VCaP (cell line): ENCODE measurements at regions not wholly inside any gene's neighbourhood (a gene's known extent, or its start where the extent isn't known, plus 50 kb on each side); places are given as distances from the start of the nearest gene placed in this dataset.

Experiments used
- H3K27ac ChIP-seq: fragments of 450-650 bp; 2 replicates; pipeline ENCODE4 v1.5.1; 2017
- CTCF ChIP-seq: fragments of 450-650 bp; conservative IDR thresholded peaks from 2 replicates; pipeline ENCODE4 v1.5.1; 2017; ENCODE audit warnings: mild to moderate bottlenecking, moderate library complexity

- TF ChIP-seq CTCF: no peak
- no peak overlapping the region for H3K27ac ChIP-seq
Observed at GRCh38 chr4:3712112-3712805, 53.9 kb upstream of the ADRA2C start.

- TF ChIP-seq CTCF: no peak
- H3K27ac ChIP-seq: no peak overlapping the region
Observed at GRCh38 chr4:3711183-3712111, 54.7 kb upstream of the ADRA2C start.

GRCh38 chr4:3710451-3711182, 55.6 kb upstream of the ADRA2C start:
- H3K27ac ChIP-seq: no peak overlapping the region
- no peak for TF ChIP-seq CTCF

- H3K27ac ChIP-seq: no peak overlapping the region
- no peak for TF ChIP-seq CTCF
Observed at GRCh38 chr4:3709846-3710441, 56.2 kb upstream of the ADRA2C start.

GRCh38 chr4:3709061-3709845, 56.9 kb upstream of the ADRA2C start:
- TF ChIP-seq CTCF: no peak

GRCh38 chr4:3708611-3709010, 57.6 kb upstream of the ADRA2C start:
- H3K27ac ChIP-seq: no peak overlapping the region
- TF ChIP-seq CTCF: no peak

More at GRCh38 chr4:3709061-3709845, 56.9 kb upstream of the ADRA2C start:
- no peak overlapping the region for H3K27ac ChIP-seq
